PC-9 (cell line): ENCODE measurements at regions not wholly inside any gene's neighbourhood (a gene's known extent, or its start where the extent isn't known, plus 50 kb on each side); places are given as distances from the start of the nearest gene placed in this dataset.

ENCODE experiments used
- BruUV-seq: library from RNA; stranded (reverse); fragments of 400-500 nt; replicated peaks from 2 replicates; lab custom pipeline; 2021; lab: Mats Ljungman, UMichigan
- CTCF ChIA-PET: fragments of 300-600 bp; sonication (Branson Sonifier 250); formaldehyde crosslinking; loops from one replicate; lab custom pipeline; 2022; ENCODE audit warnings: antibody characterized with exemption; lab: Charles Lee
- POLR2A ChIA-PET: fragments of 300-600 bp; sonication (Branson Sonifier 250); formaldehyde crosslinking; loops from one replicate; lab custom pipeline; 2022; ENCODE audit warnings: antibody characterized with exemption; ENCODE audit not compliant: unreplicated experiment; lab: Charles Lee
- DNase-seq, 2 experiments: peaks; one replicate each; pipeline versions ENCODE4 v3.0.0 to v3.0.0-alpha.2; 2015 to 2022; ENCODE audit warnings: mixed read lengths in 1 of 2
- H2AFZ ChIP-seq: fragments of 200-600 bp; sonication (generic); 2 replicates; pipeline ENCODE4 v1.8.1; 2017; ENCODE audit warnings: antibody characterized with exemption
- H3F3A ChIP-seq: fragments of 200-600 bp; sonication (generic); 2 replicates; pipeline ENCODE4 v1.8.1; 2017; ENCODE audit warnings: antibody characterized with exemption, mild to moderate bottlenecking, low read depth; ENCODE audit not compliant: insufficient read depth
- H3K27ac ChIP-seq: fragments of 200-600 bp; sonication (generic); 2 replicates; pipeline ENCODE4 v1.6.1; 2016; ENCODE audit warnings: mixed run types
- H3K27me3 ChIP-seq: fragments of 200-600 bp; sonication (generic); 2 replicates; pipeline ENCODE4 v1.6.1; 2016; ENCODE audit warnings: low read depth, mixed run types; ENCODE audit not compliant: insufficient read depth
- H3K36me3 ChIP-seq: fragments of 200-600 bp; sonication (generic); 2 replicates; pipeline ENCODE4 v1.6.1; 2016; ENCODE audit warnings: low read depth, mixed run types
- H3K4me1 ChIP-seq: fragments of 200-600 bp; sonication (generic); replicated peaks from 2 replicates; pipeline ENCODE4 v1.6.1; 2016; ENCODE audit warnings: mixed run types; ENCODE audit not compliant: insufficient read depth
- H3K4me2 ChIP-seq: fragments of 200-600 bp; sonication (generic); 2 replicates; pipeline ENCODE4 v1.6.1; 2017; ENCODE audit warnings: mixed run types
- H3K4me3 ChIP-seq: fragments of 200-600 bp; sonication (generic); 2 replicates; pipeline ENCODE4 v1.6.1; 2016; ENCODE audit warnings: mixed run types
- H3K79me2 ChIP-seq: fragments of 200-600 bp; sonication (generic); 2 replicates; pipeline ENCODE4 v1.6.1; 2017; ENCODE audit warnings: low read depth, mixed run types
- H3K9me2 ChIP-seq: fragments of 200-600 bp; sonication (generic); 2 replicates; pipeline ENCODE4 v1.8.1; 2017; ENCODE audit warnings: mild to moderate bottlenecking; ENCODE audit not compliant: insufficient read depth
- H3K9me3 ChIP-seq: fragments of 200-600 bp; sonication (generic); 2 replicates; pipeline ENCODE4 v1.8.1; 2016; ENCODE audit warnings: low read depth; ENCODE audit not compliant: insufficient read depth
- H4K20me1 ChIP-seq: fragments of 200-600 bp; sonication (generic); 2 replicates; pipeline ENCODE4 v1.8.1; 2017; ENCODE audit not compliant: insufficient read depth
- CTCF ChIP-seq: fragments of 200-600 bp; sonication (generic); conservative IDR thresholded peaks from 2 replicates; pipeline ENCODE4 v1.6.1; 2017; ENCODE audit warnings: mixed run types, antibody characterized with exemption, mild to moderate bottlenecking, moderate library complexity
- EZH2 ChIP-seq: fragments of 200-600 bp; sonication (generic); IDR thresholded peaks from 2 replicates; pipeline ENCODE4 v1.8.0; 2017; ENCODE audit warnings: antibody characterized with exemption, low read depth
- intact Hi-C: fragments of 100-400 bp; cut with micrococcal nuclease; formaldehyde crosslinking; loops from one replicate; pipeline ENCODE4 v1.10.0; 2022; ENCODE audit not compliant: unreplicated experiment

- intact Hi-C loops: no loop called here
- no peaks in the 10 kb centered on the region for H3K9me3 ChIP-seq
- H3F3A ChIP-seq: peaks cover 4% of the 10 kb centered on the region; the same call in 1 of the 2 replicates
- peaks cover 26% of the 10 kb centered on the region for H3K4me1 ChIP-seq
- no peak overlapping the region for H2AFZ ChIP-seq
- TF ChIP-seq CTCF (no peak), EZH2 (no peak)
- no TSS peak for BruUV-seq
- no peaks in the 10 kb centered on the region for H4K20me1 ChIP-seq
- CTCF ChIA-PET: no interaction called here
- H3K9me2 ChIP-seq: no peaks in the 10 kb centered on the region
- H3K4me3 ChIP-seq: no peak overlapping the region
- H3K36me3 ChIP-seq: no peaks in the 10 kb centered on the region
- no peak overlapping the region for H3K4me2 ChIP-seq
- no peaks in the 10 kb centered on the region for H3K79me2 ChIP-seq
- H3K27me3 ChIP-seq: no peaks in the 10 kb centered on the region
- DNase-seq: no peak
- POLR2A ChIA-PET: no interaction called here
- H3K27ac ChIP-seq: no peak overlapping the region
These were observed 329.0 kb downstream of the BCKDHB start for GRCh38 chr6:80435457-80435856.

GRCh38 chr6:80434691-80435350, 328.4 kb downstream of the BCKDHB start:
- TF ChIP-seq CTCF: no peak
- TF ChIP-seq EZH2: no peak
- no peak for DNase-seq
- CTCF ChIA-PET: no interaction called here
- Histone ChIP-seq H3K4me2 (no peak overlapping the region), H2AFZ (no peak overlapping the region), H3K4me3 (no peak overlapping the region), H3K9me2 (no peaks in the 10 kb centered on the region), H3K79me2 (no peaks in the 10 kb centered on the region), H3K27ac (no peak overlapping the region), H4K20me1 (no peaks in the 10 kb centered on the region), H3K27me3 (no peaks in the 10 kb centered on the region), H3F3A (no peaks in the 10 kb centered on the region), H3K9me3 (no peaks in the 10 kb centered on the region), H3K36me3 (no peaks in the 10 kb centered on the region), H3K4me1 (peaks cover 19% of the 10 kb centered on the region)
- no TSS peak for BruUV-seq
- POLR2A ChIA-PET: no interaction called here
- intact Hi-C loops: no loop called here

- Histone ChIP-seq H3K36me3 (no peaks in the 10 kb centered on the region), H3K79me2 (no peaks in the 10 kb centered on the region), H3K9me3 (no peaks in the 10 kb centered on the region), H2AFZ (no peak overlapping the region), H3K4me2 (no peak overlapping the region), H3K9me2 (no peaks in the 10 kb centered on the region), H3K4me3 (no peak overlapping the region), H3K4me1 (peaks cover 7% of the 10 kb centered on the region; the same call in 1 of the 2 replicates), H3F3A (no peaks in the 10 kb centered on the region), H3K27ac (no peak overlapping the region), H4K20me1 (no peaks in the 10 kb centered on the region), H3K27me3 (no peaks in the 10 kb centered on the region)
- no TSS peak for BruUV-seq
- intact Hi-C loops: no loop called here
- DNase-seq: no peak
- CTCF ChIA-PET: no interaction called here
- no peak for TF ChIP-seq CTCF
- TF ChIP-seq EZH2: no peak
- POLR2A ChIA-PET: no interaction called here
These were observed 327.2 kb downstream of the BCKDHB start for GRCh38 chr6:80433673-80434025.
